Neural cell (in vitro differentiated cells): ENCODE measurements at regions not wholly inside any gene's neighbourhood (a gene's known extent, or its start where the extent isn't known, plus 50 kb on each side); places are given as distances from the start of the nearest gene placed in this dataset.

Experiments
- CTCF ChIP-seq: fragments of 450-650 bp; IDR thresholded peaks from 2 replicates; pipeline ENCODE4 v1.5.1; 2014; ENCODE audit warnings: antibody characterized with exemption, mild to moderate bottlenecking, moderate library complexity; ENCODE audit not compliant: poor library complexity, severe bottlenecking
- MXI1 ChIP-seq: fragments of 450-650 bp; conservative IDR thresholded peaks from 2 replicates; pipeline ENCODE4 v1.6.1; 2014; ENCODE audit warnings: antibody characterized with exemption, mild to moderate bottlenecking; ENCODE audit not compliant: poor library complexity, severe bottlenecking

- no peak for TF ChIP-seq CTCF
- TF ChIP-seq MXI1, result no peak
These were observed 2091.1 kb upstream of the PIK3C3 start for GRCh38 chr18:39863916-39864315.
